MM.1S (cell line): ENCODE measurements at regions not wholly inside any gene's neighbourhood (a gene's known extent, or its start where the extent isn't known, plus 50 kb on each side); places are given as distances from the start of the nearest gene placed in this dataset.

Source experiments
- DNase-seq: peaks from one replicate; pipeline ENCODE4 v3.0.0-alpha.2; 2015
- H2AFZ ChIP-seq: fragments of 300-600 bp; sonication (generic); 2 replicates; pipeline ENCODE4 v1.6.0; 2016; ENCODE audit warnings: antibody characterized with exemption, low read length
- H3F3A ChIP-seq: fragments of 300-600 bp; sonication (generic); 2 replicates; pipeline ENCODE4 v1.6.1; 2016; ENCODE audit warnings: mild to moderate bottlenecking, antibody characterized with exemption, low read length, moderate library complexity, mixed read lengths; ENCODE audit not compliant: insufficient read depth
- H3K27ac ChIP-seq: fragments of 300-600 bp; sonication (generic); 2 replicates; pipeline ENCODE4 v1.5.1; 2016; ENCODE audit warnings: mild to moderate bottlenecking, low read length
- H3K27me3 ChIP-seq: fragments of 300-600 bp; sonication (generic); replicated peaks from 2 replicates; pipeline ENCODE4 v1.6.0; 2016; ENCODE audit warnings: low read length; ENCODE audit not compliant: insufficient read depth
- H3K36me3 ChIP-seq: fragments of 300-600 bp; sonication (generic); replicated peaks from 2 replicates; pipeline ENCODE4 v1.6.1; 2016; ENCODE audit warnings: mild to moderate bottlenecking, low read length, mixed read lengths; ENCODE audit not compliant: insufficient read depth
- H3K4me1 ChIP-seq: fragments of 300-600 bp; sonication (generic); 2 replicates; pipeline ENCODE4 v1.6.1; 2016; ENCODE audit warnings: low read length, mixed read lengths
- H3K4me2 ChIP-seq: fragments of 300-600 bp; sonication (generic); 2 replicates; pipeline ENCODE4 v1.6.0; 2016; ENCODE audit warnings: low read depth, low read length
- H3K4me3 ChIP-seq: fragments of 300-600 bp; sonication (generic); 2 replicates; pipeline ENCODE4 v1.5.1; 2016; ENCODE audit warnings: low read length, mixed read lengths
- H3K79me2 ChIP-seq: fragments of 300-600 bp; sonication (generic); 2 replicates; pipeline ENCODE4 v1.6.1; 2016; ENCODE audit warnings: mixed run types, low read length, mixed read lengths
- H3K9ac ChIP-seq: fragments of 300-600 bp; sonication (generic); 2 replicates; pipeline ENCODE4 v1.6.1; 2016; ENCODE audit warnings: low read length, mixed read lengths
- H3K9me2 ChIP-seq: fragments of 300-600 bp; sonication (generic); replicated peaks from 2 replicates; pipeline ENCODE4 v1.6.1; 2016; ENCODE audit warnings: mild to moderate bottlenecking, low read length, mixed read lengths; ENCODE audit not compliant: insufficient read depth
- H3K9me3 ChIP-seq: fragments of 300-600 bp; sonication (generic); replicated peaks from 2 replicates; pipeline ENCODE4 v1.6.1; 2016; ENCODE audit warnings: mild to moderate bottlenecking, low read length, mixed read lengths; ENCODE audit not compliant: insufficient read depth
- H4K20me1 ChIP-seq: fragments of 300-600 bp; sonication (generic); 2 replicates; pipeline ENCODE4 v1.6.1; 2016; ENCODE audit warnings: mild to moderate bottlenecking, low read length, moderate library complexity, mixed read lengths; ENCODE audit not compliant: insufficient read depth
- EZH2 ChIP-seq: fragments of 300-600 bp; sonication (generic); optimal IDR thresholded peaks from 2 replicates; pipeline ENCODE3; 2017; ENCODE audit warnings: low read depth, mild to moderate bottlenecking, antibody characterized with exemption, low read length, mixed read lengths
- EZH2phosphoT487 ChIP-seq: fragments of 300-600 bp; sonication (generic); IDR thresholded peaks from 2 replicates; pipeline ENCODE4 v1.6.1; 2018; ENCODE audit warnings: antibody characterized with exemption, low read length
- TF ChIP-seq, protein P1 (sequence below): fragments of 300-600 bp; sonication (generic); IDR thresholded peaks from 2 replicates; pipeline ENCODE4 v1.5.1; 2016; ENCODE audit warnings: antibody characterized with exemption, low read length, mixed read lengths

- TF ChIP-seq EZH2 (no peak), EZH2phosphoT487 (no peak)
- TF ChIP-seq, protein P1, sequence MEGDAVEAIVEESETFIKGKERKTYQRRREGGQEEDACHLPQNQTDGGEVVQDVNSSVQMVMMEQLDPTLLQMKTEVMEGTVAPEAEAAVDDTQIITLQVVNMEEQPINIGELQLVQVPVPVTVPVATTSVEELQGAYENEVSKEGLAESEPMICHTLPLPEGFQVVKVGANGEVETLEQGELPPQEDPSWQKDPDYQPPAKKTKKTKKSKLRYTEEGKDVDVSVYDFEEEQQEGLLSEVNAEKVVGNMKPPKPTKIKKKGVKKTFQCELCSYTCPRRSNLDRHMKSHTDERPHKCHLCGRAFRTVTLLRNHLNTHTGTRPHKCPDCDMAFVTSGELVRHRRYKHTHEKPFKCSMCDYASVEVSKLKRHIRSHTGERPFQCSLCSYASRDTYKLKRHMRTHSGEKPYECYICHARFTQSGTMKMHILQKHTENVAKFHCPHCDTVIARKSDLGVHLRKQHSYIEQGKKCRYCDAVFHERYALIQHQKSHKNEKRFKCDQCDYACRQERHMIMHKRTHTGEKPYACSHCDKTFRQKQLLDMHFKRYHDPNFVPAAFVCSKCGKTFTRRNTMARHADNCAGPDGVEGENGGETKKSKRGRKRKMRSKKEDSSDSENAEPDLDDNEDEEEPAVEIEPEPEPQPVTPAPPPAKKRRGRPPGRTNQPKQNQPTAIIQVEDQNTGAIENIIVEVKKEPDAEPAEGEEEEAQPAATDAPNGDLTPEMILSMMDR = no peak
- no peak overlapping the region for H3K9ac ChIP-seq
- H3K9me2 ChIP-seq = no peaks in the 10 kb centered on the region
- no peaks in the 10 kb centered on the region for H3K9me3 ChIP-seq
- H3K79me2 ChIP-seq = no peaks in the 10 kb centered on the region
- H3K4me2 ChIP-seq = no peak overlapping the region
- no peak overlapping the region for H2AFZ ChIP-seq
- no peaks in the 10 kb centered on the region for H4K20me1 ChIP-seq
- no peak overlapping the region for H3K27ac ChIP-seq
- no peak overlapping the region for H3K4me3 ChIP-seq
- H3F3A ChIP-seq = no peaks in the 10 kb centered on the region
- no peaks in the 10 kb centered on the region for H3K4me1 ChIP-seq
- H3K27me3 ChIP-seq = no peaks in the 10 kb centered on the region
- DNase-seq = no peak
- no peaks in the 10 kb centered on the region for H3K36me3 ChIP-seq
Measured at GRCh38 chr13:81318231-81319019, 977.5 kb upstream of the SPRY2 start.

- no peaks in the 10 kb centered on the region for H3K4me1 ChIP-seq
- no peaks in the 10 kb centered on the region for H3K27me3 ChIP-seq
- no peaks in the 10 kb centered on the region for H4K20me1 ChIP-seq
- no peak overlapping the region for H3K4me2 ChIP-seq
- H3F3A ChIP-seq = no peaks in the 10 kb centered on the region
- TF ChIP-seq, protein P1 = no peak
- TF ChIP-seq EZH2phosphoT487 (no peak), EZH2 (no peak)
- no peak overlapping the region for H3K4me3 ChIP-seq
- H3K79me2 ChIP-seq = no peaks in the 10 kb centered on the region
- H3K27ac ChIP-seq = no peak overlapping the region
- H3K9me3 ChIP-seq = no peaks in the 10 kb centered on the region
- no peak overlapping the region for H2AFZ ChIP-seq
- no peaks in the 10 kb centered on the region for H3K9me2 ChIP-seq
- H3K36me3 ChIP-seq = no peaks in the 10 kb centered on the region
- DNase-seq = no peak
- no peak overlapping the region for H3K9ac ChIP-seq
Measured at GRCh38 chr13:81314461-81314860, 973.5 kb upstream of the SPRY2 start.

GRCh38 chr13:81305928-81306327 lies 965.0 kb upstream of the SPRY2 start:
- DNase-seq = no peak
- H4K20me1 ChIP-seq = no peaks in the 10 kb centered on the region
- no peaks in the 10 kb centered on the region for H3K27me3 ChIP-seq
- no peak overlapping the region for H3K9ac ChIP-seq
- no peaks in the 10 kb centered on the region for H3K9me2 ChIP-seq
- H3K4me2 ChIP-seq = no peak overlapping the region
- H3K27ac ChIP-seq = no peak overlapping the region
- H2AFZ ChIP-seq = no peak overlapping the region
- H3K36me3 ChIP-seq = no peaks in the 10 kb centered on the region
- no peaks in the 10 kb centered on the region for H3K4me1 ChIP-seq
- no peaks in the 10 kb centered on the region for H3F3A ChIP-seq
- H3K4me3 ChIP-seq = no peak overlapping the region
- no peaks in the 10 kb centered on the region for H3K9me3 ChIP-seq
- H3K79me2 ChIP-seq = no peaks in the 10 kb centered on the region
- TF ChIP-seq EZH2phosphoT487 = no peak
- no peak for TF ChIP-seq EZH2
- TF ChIP-seq, protein P1 = no peak
